ENCODE measurements at regions not wholly inside any gene's neighbourhood (a gene's known extent, or its start where the extent isn't known, plus 50 kb on each side); places are given as distances from the start of the nearest gene placed in this dataset.
"Not testable (repeated sequence)": the region's sequence is repeated elsewhere in the genome, so short reads cannot be mapped to it uniquely, and the experiment has no call there.

DNA sequence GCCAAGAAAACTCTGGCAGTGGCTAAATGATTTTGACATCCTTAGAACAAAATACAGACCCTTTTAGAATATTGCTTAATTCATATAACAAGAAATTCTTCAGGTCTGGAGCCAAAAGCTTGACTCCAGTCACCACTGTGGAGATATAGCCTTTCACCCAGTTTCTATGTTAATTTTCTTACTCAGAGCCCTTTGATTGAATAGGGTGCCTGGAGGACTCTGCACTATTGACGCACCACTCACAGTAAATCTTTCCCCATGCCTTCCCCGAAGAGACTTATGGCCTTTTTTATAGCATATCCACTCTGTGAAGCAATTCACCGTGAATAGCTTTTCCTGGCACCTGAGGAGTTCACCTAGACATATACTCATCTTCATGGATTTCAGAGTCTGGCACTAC is 613.8 kb downstream of the ZWINT start:
- no peak for DNase-seq (ENCODE audit: low spot score)

DNA sequence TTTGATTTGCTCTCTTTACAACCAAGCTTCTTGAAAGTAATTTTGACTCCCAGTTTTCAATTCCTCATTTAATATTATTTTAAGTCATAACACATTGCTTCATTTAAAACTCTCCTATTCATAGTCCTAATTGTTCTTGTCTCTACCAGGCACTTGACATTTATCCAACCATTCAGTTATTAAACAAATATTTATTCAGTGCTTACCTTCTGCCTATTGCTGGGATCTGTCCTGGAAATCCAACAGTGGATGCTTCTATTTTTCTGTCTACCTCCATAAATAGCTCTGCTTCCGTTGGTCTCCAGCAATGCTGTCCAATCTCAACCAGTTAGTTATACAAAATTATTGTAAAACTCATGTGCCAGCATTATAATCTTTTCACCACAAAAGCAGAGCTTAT is 615.1 kb downstream of the ZWINT start:
- DNase-seq (ENCODE audit: low spot score), result no peak

DNA sequence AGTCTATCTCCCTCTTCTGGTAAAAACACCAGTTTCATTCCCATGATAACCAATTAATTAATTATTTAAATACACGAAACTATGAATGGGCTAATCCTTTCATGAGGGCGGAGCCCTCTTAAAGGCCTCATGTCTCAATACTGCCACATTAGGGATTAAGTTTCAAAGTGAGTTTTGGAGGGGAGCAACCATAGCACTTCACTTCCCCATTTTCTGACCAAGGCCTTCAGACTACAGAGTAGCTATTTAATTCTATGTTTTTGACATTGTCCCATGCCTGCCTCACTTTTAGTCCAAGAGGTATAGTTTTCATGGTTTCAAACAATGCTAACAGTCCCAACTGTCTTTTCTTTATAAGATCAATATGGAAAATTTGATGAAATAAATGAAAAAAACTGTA is 618.6 kb downstream of the ZWINT start:
- no peak for DNase-seq (ENCODE audit: low spot score)

DNA sequence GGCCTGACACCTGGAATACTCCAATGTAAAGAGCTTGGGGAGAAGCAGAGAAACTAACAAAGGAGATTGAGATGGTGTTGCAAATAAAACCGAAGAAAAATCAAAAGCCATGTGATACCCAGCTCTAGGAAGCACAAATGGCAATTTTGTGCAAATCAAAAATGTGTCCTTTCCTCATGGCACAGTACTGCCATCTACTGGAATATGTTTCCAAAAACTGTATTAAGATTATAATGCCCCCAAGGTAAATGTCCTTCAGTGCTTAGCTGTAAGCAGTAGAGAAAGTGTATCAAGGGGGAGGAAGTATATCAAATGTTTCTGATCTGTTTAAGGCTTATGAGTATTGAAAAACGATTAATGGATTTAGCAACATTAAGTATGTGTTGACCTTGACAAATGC is 620.3 kb downstream of the ZWINT start:
- DNase-seq (ENCODE audit: low spot score), result peak; percentile 10

DNA sequence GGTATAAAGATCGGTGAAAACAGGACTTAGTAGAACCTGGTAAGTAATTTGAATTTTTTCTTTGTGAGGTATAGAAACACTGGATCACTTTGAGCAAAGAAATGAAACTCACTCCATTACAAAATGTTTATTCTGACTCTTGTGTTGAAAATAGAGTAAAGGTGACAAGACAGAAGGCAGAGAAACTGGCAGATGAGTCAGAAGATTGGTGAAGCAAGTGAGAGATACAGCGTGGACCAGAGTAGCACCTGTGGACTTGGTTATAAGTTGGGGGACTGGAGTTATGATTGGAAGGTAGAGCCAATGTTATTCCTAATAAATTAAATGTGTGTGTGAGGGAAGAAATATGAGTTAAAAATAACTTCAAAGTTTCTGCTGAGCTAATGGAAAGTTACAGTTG is 620.9 kb downstream of the ZWINT start:
- no peak for DNase-seq (ENCODE audit: low spot score)

DNA sequence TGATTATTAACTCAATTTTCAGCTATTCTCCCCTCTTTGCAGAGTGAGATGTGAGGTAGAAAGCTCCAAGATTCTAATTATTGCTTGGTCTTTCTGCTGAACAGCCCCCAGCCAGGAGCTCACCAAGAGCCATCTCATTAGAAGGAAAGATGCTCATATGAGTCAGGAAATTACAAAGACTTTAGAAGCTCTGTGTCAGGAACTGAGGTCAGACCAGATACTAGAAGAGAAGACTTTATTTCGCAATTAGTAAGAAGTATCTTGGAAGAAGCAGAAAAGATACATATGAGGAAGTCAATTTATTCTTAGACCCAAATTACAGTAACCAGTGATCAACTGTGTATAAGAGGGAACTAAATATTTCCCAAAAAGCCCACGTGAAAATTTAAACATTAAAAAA is 626.9 kb downstream of the ZWINT start:
- DNase-seq (ENCODE audit: low spot score), result no peak

DNA sequence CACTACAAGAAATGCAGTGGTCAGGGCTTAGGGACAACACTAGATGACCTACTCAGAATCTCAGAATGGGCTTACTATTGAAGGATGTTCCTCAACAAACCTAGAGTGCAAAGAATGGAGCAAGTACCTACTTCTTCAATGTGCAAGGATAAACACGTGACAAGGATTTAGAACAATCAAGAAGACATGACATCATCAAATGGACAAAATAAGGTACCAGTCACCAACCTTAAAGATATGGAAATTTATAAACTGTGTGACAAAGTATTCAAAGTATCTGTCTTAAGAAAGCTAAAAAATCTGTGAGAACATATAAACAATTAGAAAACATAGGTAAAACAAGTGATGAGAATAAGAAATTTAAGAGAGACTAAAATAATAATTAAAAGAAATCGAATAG is 656.1 kb downstream of the ZWINT start:
- DNase-seq (ENCODE audit: low spot score), result no peak

DNA sequence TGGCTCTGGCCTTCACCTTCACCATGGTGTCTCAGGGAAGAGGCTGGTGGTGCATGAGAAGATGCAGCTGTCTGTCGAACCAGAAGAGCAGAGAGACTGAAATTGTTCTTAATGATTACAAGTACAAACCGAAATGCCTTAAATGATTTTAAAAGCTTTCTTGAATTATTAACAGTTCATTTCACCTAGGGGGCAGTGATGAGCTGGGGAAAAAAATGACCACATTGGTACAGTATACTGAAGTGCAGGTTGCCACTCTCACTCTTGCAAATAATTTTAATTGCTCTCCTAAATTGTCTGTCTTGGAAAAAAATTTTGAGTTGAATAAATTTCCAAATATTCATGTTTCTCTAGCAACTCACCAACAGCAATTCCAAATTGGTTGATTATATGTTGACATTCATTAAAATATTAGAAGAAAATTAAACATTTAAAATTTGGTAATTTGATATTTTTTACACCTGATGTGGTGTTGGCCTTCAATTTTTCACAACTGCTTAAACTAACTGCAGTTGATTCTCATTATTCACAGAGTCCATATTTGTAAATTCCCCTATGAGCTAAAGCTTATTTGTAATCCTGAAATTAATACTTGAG is 692.6 kb downstream of the ZWINT start:
- DNase-seq (ENCODE audit: low spot score), result no peak

DNA sequence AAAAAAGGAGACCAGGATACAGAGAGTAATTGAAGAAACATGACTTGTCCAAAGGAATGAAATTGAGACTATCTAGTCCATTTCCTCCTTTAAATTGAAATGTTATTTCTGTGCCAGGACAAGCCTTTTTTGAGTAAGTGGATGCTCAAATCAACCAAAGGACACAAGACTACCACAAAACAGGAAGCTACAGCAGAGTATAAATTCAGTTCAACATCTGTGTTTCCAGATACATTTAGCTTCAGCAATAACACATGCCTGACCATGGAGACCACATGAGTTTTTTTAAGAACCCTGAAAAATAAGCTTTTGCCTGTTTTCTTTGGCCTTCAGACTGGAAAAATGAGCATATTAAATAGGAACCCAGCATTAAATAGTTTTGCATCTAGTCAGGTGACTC is 707.5 kb downstream of the ZWINT start:
- DNase-seq (ENCODE audit: low spot score), result no peak

DNA sequence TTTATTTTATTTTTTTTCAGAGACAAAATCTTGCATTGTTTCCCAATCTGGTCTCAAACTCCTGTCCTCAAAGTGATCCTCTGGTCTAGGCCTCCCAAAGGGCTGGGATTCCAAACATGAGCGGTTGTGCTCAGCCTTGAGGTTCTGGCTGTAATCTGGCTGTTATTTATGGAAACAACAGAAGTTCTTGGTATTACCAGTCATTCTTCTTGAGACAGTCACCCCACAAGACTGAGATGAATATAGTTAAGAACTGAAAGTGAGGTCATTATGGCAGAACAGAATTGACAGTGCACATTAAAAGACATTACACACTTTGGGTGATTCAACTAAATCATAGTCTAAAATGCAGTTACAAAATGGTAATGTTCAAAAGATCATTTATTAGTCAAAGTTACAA is 719.5 kb downstream of the ZWINT start:
- DNase-seq (ENCODE audit: low spot score), result no peak

DNA sequence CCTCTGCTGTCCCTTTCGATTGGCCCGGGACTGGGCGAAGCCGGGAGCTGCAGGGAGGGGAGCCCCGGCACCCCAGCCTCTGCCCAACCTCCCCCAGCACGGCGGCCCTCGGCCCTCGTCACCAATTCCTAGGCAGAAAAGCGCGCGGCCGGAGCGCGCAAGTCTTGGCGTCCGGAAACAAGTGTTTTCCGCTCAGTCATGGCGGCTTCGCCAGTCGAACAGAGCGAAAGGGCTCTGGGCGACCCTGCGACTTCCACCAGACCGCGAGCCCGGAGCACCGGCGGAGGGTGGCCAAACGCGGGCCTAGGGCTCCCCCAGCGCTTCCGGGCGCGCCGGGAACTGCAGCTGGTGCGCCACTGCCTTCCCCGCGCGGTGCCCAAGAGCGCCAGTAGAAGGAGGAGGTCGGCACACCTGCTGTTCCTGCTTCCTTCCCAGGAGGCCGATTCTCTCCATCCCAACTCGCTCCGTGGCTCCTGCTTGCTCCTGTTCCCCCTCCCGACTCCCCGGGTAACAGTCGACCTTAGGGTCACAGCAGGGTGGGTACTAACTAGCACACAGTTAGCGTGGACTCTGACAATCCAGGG is 729.9 kb downstream of the ZWINT start:
- DNase-seq (ENCODE audit: low spot score), result peak; percentile 7

DNA sequence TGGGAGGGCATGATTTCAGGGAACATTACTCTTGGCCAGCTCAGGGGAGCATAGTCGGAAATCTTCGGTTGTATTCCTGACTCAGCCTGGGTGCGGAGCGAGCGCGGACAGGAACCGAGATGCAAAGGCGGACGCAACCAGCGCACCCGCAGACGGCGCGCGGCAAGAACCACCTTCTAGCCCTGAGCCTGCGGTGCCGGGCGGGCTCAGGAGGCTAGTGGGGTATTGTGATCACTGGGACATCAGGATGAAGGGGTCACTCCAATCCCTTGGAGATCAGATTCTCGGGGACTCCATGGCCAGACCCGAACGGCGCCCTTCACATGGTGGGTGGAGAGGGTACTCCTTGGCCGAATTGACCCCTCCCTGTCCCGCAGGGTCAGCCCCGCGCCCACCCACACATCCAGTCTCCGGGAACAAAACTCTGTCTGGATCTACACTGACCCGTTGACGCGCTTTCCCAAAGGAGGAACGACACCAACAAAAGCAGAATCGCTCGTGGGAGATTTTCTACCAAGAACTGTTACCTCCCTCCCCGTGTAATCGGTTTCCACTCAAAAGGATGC is 730.5 kb downstream of the ZWINT start:
- no peak for DNase-seq (ENCODE audit: low spot score)

DNA sequence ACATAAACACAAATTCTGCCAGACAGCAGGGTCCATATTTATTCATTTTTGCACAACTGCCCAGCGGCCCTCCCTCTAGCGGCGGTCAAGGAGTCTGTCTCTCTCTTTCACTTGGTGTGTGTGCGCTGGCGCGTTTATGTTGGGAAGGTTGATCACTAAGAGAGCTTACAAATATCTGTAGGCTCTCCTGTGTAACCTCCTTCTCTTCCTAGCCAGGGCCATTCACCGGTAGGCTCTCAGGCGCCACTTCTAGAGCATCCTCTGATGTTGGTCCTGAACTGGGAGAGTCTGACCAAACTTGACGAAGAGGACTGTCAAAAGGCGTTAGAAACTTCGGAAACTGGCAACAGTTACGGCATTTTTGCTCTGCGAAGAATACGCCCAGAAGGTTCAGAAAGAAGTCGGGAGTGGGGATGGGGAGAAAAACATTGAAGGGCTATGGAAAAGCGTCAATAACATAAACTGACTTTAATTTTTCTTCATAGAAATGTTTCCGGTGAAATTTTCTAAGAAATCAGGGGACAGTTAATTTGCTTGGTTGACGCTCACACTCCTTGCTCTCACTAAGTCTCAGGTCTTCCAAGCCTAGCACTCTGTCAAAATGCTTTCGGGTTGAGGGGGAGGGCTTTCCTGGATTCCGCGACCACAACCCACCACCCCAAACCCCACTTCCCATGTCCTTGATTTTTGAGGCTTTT is 731.1 kb downstream of the ZWINT start:
- peak; percentile 5 for DNase-seq (ENCODE audit: low spot score)

DNA sequence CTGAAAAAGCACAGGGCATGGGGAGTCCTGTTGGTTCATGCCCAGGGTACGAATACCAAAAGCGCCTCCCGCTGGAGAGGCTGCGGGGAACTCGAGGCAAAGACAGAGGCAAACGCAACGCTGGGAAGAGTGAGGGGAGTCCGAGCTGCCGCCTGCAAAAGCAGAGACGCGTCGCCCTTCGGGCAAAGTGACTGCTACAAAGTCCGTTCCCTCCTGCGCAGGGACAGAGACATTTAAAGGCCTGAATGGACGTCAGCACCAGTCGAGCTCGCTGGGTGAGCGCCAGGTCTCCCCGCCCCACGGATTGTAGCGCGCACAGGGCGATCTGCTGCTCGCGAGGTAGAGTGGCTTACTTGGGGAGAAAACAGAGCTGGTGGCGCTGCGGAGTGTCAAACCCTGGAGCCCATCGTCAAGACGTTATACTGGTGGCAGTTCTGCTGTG is 732.8 kb downstream of the ZWINT start:
- DNase-seq (ENCODE audit: low spot score), result no peak

DNA sequence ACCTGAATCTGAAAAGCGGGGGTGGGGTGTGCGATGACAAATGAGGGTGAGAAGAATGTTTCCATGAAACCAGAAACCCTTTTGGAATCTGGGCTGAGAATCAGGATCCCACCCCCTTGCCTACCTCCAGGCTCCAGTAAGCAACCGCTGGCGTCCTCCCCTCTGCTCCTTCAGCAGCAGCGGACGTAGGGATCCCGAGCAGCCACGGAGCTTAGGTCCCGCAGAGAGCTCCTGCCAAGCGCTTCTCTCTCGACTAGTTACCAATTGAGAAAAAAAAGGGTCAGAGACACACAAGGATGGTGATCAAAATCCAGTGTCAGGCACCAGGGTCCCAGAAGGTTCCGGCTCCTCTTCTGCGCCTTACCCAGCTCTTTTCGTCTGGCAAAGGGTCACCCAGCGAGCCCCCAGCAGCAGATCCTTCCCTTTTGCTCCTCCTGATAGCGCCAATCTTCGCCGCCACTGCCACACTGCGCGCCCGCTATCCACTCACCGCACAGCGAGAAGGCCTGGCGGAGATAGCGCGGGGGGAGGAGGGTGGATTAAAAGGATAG is 733.5 kb downstream of the ZWINT start:
- no peak for DNase-seq (ENCODE audit: low spot score)

DNA sequence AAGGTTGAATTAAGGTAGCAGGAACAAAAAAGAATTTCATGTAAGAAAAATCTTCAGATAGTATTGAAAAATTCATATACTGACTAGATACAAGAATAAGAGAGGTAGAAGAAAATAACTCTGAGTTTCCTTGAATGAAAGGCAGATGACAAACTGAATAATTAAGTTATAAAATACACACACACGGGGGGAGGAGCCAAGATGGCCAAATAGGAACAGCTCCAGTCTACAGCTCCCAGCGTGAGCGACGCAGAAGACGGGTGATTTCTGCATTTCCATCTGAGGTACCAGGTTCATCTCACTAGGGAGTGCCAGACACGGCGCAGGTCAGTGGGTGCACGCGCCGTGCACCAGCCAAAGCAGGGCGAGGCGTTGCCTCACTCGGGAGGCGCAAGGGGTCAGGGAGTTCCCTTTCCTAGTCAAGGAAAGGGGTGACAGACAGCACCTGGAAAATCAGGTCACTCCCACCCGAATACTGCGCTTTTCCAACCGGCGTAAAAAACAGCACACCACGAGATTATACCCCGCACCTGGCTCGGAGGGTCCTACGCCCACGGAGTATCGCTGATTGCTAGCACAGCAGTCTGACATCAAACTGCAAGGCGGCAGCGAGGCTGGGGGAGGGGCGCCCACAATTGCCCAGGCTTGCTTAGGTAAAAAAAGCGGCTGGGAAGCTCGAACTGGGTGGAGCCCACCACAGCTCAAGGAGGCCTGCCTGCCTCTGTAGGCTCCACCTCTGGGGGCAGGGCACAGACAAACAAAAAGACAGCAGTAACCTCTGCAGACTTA is 759.2 kb downstream of the ZWINT start:
- not testable (repeated sequence) for DNase-seq (ENCODE audit: low spot score)

DNA sequence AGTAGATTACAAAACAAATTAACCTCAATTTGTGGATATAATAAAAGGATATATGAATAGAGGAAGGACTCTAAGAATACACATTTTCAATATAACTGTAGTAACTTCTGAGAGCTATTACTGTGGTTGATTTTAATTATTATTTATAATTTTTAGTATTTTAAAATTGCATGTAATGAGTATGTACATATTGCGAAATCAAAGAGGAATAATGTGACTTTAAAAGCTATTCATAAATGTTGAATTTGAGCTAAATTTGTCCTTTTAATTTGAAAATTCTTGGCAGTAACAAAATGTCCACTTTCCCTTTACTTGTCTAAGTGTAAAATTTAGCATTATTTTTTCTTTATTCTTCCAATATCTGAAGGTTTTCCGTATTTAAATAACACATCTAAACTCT is 750.6 kb upstream of the PCDH15 start:
- no peak for DNase-seq (ENCODE audit: low spot score)

DNA sequence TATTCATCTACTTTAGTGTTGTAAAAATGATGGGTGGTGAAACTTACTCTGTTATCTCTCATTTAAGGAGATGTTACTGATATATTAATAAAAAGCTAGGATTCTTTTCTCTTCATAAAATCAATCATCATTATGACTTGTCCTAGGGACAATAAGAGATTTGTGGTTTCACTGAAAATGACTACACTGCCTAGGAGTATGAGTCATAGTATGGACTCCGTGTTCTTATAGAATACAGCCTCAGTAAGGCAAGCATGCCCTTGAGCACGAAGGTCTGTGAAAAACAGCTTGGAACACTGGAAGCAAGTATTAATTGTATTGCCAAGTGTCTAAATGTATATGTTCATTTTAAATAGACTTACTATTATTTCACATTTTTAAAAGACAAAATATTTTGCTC is 749.2 kb upstream of the PCDH15 start:
- DNase-seq (ENCODE audit: low spot score), result no peak

DNA sequence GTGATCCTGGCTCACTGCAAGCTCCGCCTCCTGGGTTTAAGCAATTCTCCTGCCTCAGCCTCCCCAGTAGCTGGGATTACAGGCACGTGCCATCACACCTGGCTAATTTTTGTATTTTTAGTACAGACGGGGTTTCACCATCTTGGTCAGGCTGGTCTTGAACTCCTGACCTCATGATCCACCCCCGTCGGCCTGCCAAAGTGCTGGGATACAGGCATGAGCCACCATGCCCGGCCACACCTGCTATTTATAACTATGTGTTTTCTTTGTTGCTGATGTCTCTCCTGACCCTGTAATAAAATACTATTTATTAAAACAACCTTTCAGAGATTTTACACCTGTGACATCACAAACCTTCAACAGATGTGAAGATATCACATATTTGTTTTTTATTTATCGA is 736.5 kb upstream of the PCDH15 start:
- not testable (repeated sequence) for DNase-seq (ENCODE audit: low spot score)

DNA sequence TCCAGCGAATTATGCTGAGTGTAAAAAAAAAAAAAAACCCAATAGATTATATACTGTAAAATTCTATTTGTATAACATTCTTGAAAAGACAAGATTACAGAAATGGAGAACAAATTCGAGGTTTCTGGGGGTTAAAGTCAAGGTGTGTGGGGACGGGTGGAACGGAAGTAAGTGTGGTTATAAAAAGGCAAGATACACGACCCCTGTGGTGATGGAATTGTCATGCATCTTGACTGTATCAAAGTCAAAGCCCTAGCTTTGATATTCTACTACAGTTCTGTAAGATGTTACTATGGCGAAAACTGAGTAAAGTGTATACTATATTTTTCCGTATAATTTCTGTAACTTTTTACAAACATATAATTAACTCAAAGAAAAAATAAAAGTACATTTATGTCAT is 718.2 kb upstream of the PCDH15 start:
- DNase-seq (ENCODE audit: low spot score), result no peak

DNA sequence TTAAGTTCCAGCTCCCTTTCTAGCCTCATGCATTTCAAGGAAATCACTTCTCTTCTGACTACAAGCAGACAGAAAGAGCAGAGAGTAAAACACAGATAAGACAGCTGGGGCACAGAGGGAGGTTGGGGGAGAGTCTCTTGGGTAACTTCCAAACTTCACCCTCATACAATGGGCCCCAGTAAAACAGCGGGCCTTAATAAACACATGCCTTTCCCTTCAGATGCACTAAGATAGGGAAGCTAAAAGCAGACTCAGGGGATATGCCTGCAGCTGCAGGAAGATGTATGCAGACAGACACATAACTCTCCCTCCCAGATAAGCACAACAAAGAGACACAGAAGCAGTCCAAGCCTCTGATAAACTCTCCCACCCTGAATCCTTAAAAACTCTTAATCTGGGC is 717.4 kb upstream of the PCDH15 start:
- DNase-seq (ENCODE audit: low spot score), result not testable (repeated sequence)

DNA sequence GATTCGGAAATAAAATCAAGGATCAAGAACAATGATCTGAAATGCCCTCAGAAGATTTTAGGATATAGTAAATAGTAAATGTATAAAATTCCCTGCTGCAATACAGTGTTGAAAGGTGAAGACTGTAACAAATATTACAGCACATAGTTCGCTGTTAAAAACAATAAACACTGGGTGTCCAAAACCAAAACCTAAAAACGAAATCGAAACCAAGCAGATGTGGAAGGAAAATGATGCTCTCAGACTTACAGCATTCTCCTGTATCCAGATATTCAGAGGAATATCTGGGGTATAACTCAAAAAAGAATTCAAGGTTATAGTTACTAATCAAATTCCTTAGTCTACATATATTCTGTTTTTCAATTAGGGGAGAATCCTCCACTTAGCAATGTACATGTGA is 708.1 kb upstream of the PCDH15 start:
- no peak for DNase-seq (ENCODE audit: low spot score)

All from cerebellar cortex (tissue), 1 donor.